ENCODE measurements at regions not wholly inside any gene's neighbourhood (a gene's known extent, or its start where the extent isn't known, plus 50 kb on each side); places are given as distances from the start of the nearest gene placed in this dataset.
A peak's percentile ranks its signal among the peaks of the same experiment; 100 is the strongest.

DNA sequence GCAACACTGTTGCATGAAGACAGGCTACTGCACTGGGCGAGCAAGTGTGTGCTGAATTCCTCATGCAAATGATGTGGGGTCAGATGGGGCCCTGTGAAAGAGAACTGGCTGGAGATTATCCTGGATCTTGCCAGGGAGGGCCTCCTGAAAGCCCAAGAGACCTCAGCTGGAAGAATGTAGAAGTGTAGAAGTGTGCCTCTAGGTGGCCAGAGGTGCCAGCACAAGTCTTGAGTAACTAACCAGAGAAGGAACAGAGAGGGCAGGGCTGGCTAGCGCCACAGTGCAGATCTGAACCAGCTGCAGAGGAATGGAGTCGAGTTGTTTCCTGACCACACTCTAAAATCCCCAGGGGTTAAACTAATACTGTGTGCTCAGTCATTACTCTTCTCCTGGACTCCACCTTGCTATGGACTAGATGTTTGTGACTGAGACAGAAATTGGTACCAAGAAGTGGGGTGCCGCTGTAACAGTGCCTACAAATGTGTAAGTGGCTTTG is 399.3 kb downstream of the LRATD1 start:
- POLR2A ChIA-PET (ENCODE audit: unreplicated experiment) = no interaction called here
- Histone ChIP-seq H3K4me2 (ENCODE audit: low read length) (no peak overlapping the region), H3K36me3 (ENCODE audit: low read depth, low read length) (no peaks in the 10 kb centered on the region), H4K20me1 (ENCODE audit: low read length) (no peaks in the 10 kb centered on the region), H3K9me2 (replicated peaks; ENCODE audit: low read length) (no peaks in the 10 kb centered on the region), H3K4me1 (ENCODE audit: insufficient read depth, low read length) (peaks cover 8% of the 10 kb centered on the region), H3K27ac (ENCODE audit: low read length) (no peak overlapping the region), H3K79me2 (ENCODE audit: low read length) (no peaks in the 10 kb centered on the region), H3K9ac (ENCODE audit: low read length) (no peak overlapping the region), H3K4me3 (ENCODE audit: low read length) (no peak overlapping the region), H3K27me3 (ENCODE audit: low read length) (no peaks in the 10 kb centered on the region), H3F3A (ENCODE audit: low read length, unreplicated experiment) (no peaks in the 10 kb centered on the region), H3K9me3 (ENCODE audit: low read length) (no peaks in the 10 kb centered on the region), H2AFZ (ENCODE audit: low read length) (no peak overlapping the region)
- peak; percentile 35; the same call in 1 of the 2 replicates for ATAC-seq
- DNase-seq = peak; percentile 28
- CTCF ChIA-PET = no interaction called here
- no TSS peak for BruUV-seq (replicated peaks)
- TF ChIP-seq EZH2 (IDR thresholded peaks at IDR 0.05; ENCODE audit: low read length, unreplicated experiment) (no peak), EZH2phosphoT487 (IDR thresholded peaks at IDR 0.05; ENCODE audit: borderline replicate concordance, low read length) (no peak)
- TF ChIP-seq, protein P1, sequence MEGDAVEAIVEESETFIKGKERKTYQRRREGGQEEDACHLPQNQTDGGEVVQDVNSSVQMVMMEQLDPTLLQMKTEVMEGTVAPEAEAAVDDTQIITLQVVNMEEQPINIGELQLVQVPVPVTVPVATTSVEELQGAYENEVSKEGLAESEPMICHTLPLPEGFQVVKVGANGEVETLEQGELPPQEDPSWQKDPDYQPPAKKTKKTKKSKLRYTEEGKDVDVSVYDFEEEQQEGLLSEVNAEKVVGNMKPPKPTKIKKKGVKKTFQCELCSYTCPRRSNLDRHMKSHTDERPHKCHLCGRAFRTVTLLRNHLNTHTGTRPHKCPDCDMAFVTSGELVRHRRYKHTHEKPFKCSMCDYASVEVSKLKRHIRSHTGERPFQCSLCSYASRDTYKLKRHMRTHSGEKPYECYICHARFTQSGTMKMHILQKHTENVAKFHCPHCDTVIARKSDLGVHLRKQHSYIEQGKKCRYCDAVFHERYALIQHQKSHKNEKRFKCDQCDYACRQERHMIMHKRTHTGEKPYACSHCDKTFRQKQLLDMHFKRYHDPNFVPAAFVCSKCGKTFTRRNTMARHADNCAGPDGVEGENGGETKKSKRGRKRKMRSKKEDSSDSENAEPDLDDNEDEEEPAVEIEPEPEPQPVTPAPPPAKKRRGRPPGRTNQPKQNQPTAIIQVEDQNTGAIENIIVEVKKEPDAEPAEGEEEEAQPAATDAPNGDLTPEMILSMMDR (conservative IDR thresholded peaks at IDR 0.05; ENCODE audit: low read depth, low read length) = peak; percentile 35
- intact Hi-C loops (cut with micrococcal nuclease) = loop anchor here (10.0 kb wide), 1 partner anchor 113 kb away; no protein-coding TSS in a partner anchor

DNA sequence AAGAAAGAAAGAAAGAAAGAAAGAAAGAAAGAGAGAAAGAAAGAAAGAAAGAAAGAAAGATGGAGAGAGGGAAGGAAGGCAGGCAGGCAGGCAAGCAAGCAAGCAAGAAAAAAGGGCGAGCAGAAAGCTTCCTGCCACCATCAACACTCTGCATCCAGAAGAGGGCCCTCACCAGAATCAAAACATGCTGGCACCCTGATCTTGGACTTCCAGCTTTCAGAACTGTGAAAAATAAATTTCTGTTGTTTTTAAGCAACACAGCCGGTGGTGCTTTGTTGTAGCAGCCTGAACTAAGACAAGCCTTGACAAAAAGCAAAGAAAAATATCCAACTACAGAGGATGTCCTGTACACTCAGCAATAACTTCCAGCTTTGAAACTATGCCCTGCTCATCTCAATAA is 401.7 kb downstream of the LRATD1 start:
- Histone ChIP-seq H3K4me1 (ENCODE audit: insufficient read depth, low read length) (peaks cover 18% of the 10 kb centered on the region), H3K79me2 (ENCODE audit: low read length) (no peaks in the 10 kb centered on the region), H3K9ac (ENCODE audit: low read length) (no peak overlapping the region)

DNA sequence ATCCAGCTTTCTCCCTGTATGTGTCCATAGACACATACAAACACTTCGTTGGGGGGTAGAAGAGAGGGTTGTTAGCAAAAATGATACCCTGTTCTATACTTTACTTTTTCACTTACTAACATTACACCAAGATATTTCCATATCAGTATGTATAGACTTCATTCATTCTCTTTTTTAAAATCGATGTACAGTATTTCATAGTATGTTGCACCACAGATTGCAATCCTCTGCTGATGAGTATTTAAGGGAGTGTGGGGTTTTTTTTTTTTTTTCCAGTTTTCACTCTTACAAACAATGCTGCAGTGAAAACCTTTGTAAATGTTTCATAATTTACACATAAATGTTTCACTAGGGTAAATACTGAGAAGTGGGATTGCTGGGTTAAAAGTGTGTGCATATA is 402.3 kb downstream of the LRATD1 start:
- ChIA-PET POLR2A (ENCODE audit: unreplicated experiment) (no interaction called here), CTCF (no interaction called here)
- peaks cover 24% of the 10 kb centered on the region for H3K4me1 ChIP-seq (ENCODE audit: insufficient read depth, low read length)
- TF ChIP-seq EZH2phosphoT487 (IDR thresholded peaks at IDR 0.05; ENCODE audit: borderline replicate concordance, low read length) = no peak
- TF ChIP-seq, protein P1 (conservative IDR thresholded peaks at IDR 0.05; ENCODE audit: low read depth, low read length) = no peak
- no peak for TF ChIP-seq EZH2 (IDR thresholded peaks at IDR 0.05; ENCODE audit: low read length, unreplicated experiment)
- no peaks in the 10 kb centered on the region for H4K20me1 ChIP-seq (ENCODE audit: low read length)
- DNase-seq (no peak), ATAC-seq (no peak)
- no peaks in the 10 kb centered on the region for H3K79me2 ChIP-seq (ENCODE audit: low read length)
- H2AFZ ChIP-seq (ENCODE audit: low read length) = no peak overlapping the region
- no peak overlapping the region for H3K4me2 ChIP-seq (ENCODE audit: low read length)
- H3K9me2 ChIP-seq (replicated peaks; ENCODE audit: low read length) = no peaks in the 10 kb centered on the region
- H3F3A ChIP-seq (ENCODE audit: low read length, unreplicated experiment) = no peaks in the 10 kb centered on the region
- no peak overlapping the region for H3K9ac ChIP-seq (ENCODE audit: low read length)
- H3K27me3 ChIP-seq (ENCODE audit: low read length) = no peaks in the 10 kb centered on the region
- no peaks in the 10 kb centered on the region for H3K36me3 ChIP-seq (ENCODE audit: low read depth, low read length)
- BruUV-seq (replicated peaks) = no TSS peak
- H3K9me3 ChIP-seq (ENCODE audit: low read length) = no peaks in the 10 kb centered on the region
- H3K27ac ChIP-seq (ENCODE audit: low read length) = peak overlapping the region; percentile 43
- intact Hi-C loops (cut with micrococcal nuclease) = loop anchor here (10.0 kb wide), 1 partner anchor 110 kb away; no protein-coding TSS in a partner anchor
- no peak overlapping the region for H3K4me3 ChIP-seq (ENCODE audit: low read length)

More for the DNA sequence above, 401.7 kb downstream of the LRATD1 start:
- no TSS peak for BruUV-seq (replicated peaks)
- intact Hi-C loops (cut with micrococcal nuclease) = loop anchor here (10.0 kb wide), 1 partner anchor 111 kb away; no protein-coding TSS in a partner anchor
- H3K36me3 ChIP-seq (ENCODE audit: low read depth, low read length) = no peaks in the 10 kb centered on the region
- no peaks in the 10 kb centered on the region for H3F3A ChIP-seq (ENCODE audit: low read length, unreplicated experiment)
- no peaks in the 10 kb centered on the region for H3K9me2 ChIP-seq (replicated peaks; ENCODE audit: low read length)
- no peaks in the 10 kb centered on the region for H3K9me3 ChIP-seq (ENCODE audit: low read length)
- H2AFZ ChIP-seq (ENCODE audit: low read length) = no peak overlapping the region
- no peaks in the 10 kb centered on the region for H3K27me3 ChIP-seq (ENCODE audit: low read length)
- ChIA-PET POLR2A (ENCODE audit: unreplicated experiment) (no interaction called here), CTCF (no interaction called here)
- H3K4me3 ChIP-seq (ENCODE audit: low read length) = no peak overlapping the region
- ATAC-seq (no peak), DNase-seq (no peak)
- no peaks in the 10 kb centered on the region for H4K20me1 ChIP-seq (ENCODE audit: low read length)
- TF ChIP-seq, protein P1 (conservative IDR thresholded peaks at IDR 0.05; ENCODE audit: low read depth, low read length) = no peak
- TF ChIP-seq EZH2phosphoT487 (IDR thresholded peaks at IDR 0.05; ENCODE audit: borderline replicate concordance, low read length) = no peak
- H3K4me2 ChIP-seq (ENCODE audit: low read length) = no peak overlapping the region
- peak overlapping the region; percentile 43; the same call in 1 of the 2 replicates for H3K27ac ChIP-seq (ENCODE audit: low read length)

Measured in PC-3 (cell line).